Muscle of arm (tissue), 1 donor: ENCODE measurements at regions not wholly inside any gene's neighbourhood (a gene's known extent, or its start where the extent isn't known, plus 50 kb on each side); places are given as distances from the start of the nearest gene placed in this dataset.
"Not testable (repeated sequence)": the region's sequence is repeated elsewhere in the genome, so short reads cannot be mapped to it uniquely, and the experiment has no call there.

Experiments used
- DNase-seq: peaks from one replicate; pipeline ENCODE4 v3.0.0-alpha.2; 2013

DNA sequence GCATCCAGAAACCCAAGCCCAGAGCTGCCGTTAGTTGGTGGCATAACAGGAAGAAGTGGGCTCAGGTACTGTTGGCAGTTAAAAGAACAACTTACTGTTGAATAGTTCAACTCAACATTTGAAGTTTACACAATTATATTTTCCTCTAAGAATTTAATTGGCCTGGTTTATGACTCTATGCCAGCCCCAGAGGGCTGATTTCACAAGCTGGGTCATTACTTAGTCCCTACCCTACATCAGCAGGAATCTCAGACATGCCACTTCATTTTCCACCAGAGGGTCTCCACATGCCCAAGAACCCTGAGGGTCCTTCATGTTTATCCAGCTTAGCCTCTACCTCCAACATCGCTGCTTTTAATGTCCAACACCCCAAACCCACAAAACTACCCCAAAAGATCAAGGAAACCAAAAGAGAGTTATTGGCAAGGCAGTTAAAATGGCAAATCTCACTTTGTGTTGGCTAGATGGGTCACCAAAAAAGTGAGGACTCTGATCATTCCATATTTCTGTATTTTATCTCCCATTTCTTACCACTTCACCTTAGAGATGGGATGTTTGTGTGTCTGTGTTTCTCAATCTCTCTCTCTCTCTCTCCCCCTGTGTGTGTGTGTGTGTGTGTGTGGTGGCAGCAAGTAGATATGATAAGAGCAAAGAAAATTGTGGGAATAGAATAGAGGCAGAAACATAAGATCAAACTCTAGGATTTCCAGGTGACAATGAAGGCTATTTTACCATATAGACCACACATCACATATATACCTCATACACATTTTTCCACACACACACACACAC lies 112.5 kb upstream of the TBX18 start:
- DNase-seq, result no peak

DNA sequence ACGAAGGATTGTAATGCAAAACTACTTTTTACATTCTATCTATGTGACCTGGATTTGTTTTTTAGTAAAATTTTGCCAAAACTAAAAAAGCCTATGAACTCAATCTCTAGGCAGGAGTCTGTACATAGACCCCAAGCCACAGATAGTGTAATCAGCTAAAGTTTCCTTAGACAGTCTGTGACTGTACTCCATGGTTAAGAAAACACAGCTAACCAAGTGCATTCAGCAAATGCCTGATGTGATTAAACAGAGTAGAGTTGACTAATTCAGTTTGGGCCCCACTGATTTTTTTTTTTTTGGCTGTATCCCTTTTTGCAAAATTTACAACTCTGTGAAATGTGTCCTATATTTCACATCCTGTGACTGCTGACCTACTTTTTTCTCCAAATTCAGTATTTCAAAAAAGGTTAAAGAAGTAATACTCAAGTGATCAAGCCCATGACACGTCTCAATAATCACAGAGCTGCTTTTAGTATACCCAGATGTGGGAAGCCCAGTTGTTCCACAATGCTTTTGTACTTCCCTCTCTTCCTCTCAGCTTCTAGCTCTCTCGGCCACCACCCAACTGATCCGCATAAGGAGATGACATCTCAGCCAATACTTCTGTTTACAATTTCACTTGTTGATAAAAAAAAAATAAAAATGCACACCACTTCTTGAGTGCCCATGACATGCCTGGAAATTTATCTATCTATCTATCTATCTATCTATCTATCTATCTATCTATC lies 108.8 kb upstream of the TBX18 start:
- DNase-seq, result no peak

DNA sequence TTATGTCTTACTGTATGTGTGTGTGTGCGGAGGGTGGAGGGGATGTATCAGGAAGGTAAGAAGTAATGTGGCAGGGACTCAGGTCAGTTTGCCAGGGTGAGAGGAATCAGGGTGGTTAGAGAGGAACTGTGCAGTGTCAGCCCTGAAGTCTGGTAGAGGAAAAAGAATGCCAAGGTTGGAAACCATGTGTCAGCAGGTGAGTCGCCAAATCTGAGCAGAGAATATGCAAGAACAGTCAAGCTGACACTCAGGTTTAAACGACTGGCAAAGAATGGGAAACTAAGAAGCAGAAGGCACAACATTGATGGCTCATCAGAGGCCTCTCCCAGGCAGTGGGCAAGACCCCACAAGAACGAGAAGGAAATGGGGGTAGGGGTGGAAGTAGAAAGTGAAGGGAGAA lies 107.5 kb upstream of the TBX18 start:
- no peak for DNase-seq

GRCh38 chr6:84870672-84871071 lies 106.3 kb upstream of the TBX18 start:
- DNase-seq, result no peak

DNA sequence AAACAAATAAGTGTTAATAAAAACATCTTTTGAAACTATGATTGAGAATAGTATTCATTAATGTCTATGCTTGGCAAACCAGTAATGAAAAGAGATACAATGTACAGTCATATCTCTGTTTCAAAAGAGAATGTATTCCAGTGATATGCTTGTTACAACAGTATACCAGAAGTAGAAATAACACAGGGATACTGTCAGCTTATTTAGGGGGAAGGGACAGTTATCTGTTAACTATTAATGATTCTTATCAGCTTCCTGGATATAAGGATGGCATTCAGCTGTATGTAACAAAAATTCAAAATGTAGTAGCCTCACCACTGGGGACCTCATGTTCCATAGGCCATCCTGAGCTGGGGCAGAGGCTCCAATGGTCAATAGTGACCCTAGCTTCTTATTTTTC lies 103.8 kb upstream of the TBX18 start:
- no peak for DNase-seq

DNA sequence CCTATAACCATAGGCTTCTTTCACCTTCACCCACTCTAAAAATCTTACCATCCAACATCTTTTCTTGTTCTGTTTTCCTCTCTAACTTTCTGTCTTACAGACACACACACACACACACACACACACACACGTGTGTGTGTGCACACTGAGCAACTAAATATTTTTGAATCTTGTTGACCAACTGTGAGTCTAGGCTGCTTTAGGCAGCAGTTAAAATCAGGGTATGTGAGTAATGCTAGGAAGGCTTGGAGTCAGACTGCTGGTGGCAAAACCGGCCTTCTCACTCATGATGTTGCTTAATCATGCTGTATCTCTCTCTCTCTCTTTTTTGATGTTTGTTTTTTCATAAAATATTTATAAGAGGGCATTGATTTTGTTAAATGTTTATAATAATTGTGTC lies 103.1 kb upstream of the TBX18 start:
- no peak for DNase-seq

- DNase-seq, result no peak
Observed at GRCh38 chr6:84866715-84867114, 102.3 kb upstream of the TBX18 start.

- not testable (repeated sequence) for DNase-seq
Observed at GRCh38 chr6:84865372-84865771, 101.0 kb upstream of the TBX18 start.

DNA sequence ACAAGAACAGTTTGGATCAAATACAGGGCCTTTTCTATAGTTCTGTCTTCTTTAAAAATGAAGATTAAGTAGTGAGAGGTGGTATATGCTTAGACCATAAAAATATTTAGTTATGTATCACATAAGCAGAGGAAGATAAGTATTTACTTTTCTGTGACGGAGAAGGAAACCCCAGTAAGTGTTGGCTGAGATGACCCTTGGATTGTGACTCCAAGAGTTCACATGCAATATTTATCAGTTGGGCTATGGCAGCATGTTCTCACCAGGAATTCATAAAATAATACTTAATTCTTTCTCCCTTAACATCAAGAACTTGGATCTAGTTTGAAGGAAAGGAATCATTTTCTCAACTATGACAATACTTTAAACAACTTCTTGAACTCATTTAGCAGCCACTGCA lies 98.4 kb upstream of the TBX18 start:
- no peak for DNase-seq

DNA sequence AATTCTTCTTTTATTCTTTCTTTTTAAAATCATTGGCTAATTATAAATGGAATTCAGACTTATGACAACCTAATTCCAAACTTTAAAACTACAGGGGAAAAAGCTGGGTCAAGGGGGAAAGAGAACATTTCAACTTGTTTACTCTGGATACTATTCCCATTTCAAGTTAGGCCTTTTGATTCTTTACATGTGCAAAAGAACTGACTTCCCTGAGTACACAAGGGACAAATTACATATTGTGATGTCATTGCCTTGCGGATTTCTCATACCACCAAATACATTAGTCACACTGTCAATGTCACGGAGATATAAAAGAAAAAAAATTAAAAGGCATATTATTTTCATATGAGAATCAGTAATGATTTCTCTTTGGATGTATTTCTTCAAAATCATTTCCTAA lies 96.5 kb upstream of the TBX18 start:
- DNase-seq, result no peak

DNA sequence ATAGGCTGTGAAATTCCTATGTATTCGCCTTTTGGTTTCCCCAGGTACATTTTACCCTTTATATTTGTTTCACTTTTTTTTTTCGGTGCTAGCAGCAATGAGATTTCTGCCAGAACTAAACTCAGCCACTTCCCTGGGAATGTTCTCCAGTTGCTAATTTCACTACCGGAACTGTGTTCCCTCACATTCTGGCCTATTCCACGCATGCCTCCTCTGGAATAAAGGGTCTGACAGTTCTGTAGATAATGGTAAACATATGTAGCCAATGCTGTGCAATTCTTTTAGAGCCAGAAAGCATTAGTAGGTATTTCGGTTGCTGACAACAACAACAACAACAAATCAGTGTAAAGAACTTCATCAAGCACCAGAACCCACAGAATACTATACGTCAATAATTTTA lies 96.1 kb upstream of the TBX18 start:
- no peak for DNase-seq

- DNase-seq, result no peak
Observed at GRCh38 chr6:84854811-84855400, 90.5 kb upstream of the TBX18 start.

DNA sequence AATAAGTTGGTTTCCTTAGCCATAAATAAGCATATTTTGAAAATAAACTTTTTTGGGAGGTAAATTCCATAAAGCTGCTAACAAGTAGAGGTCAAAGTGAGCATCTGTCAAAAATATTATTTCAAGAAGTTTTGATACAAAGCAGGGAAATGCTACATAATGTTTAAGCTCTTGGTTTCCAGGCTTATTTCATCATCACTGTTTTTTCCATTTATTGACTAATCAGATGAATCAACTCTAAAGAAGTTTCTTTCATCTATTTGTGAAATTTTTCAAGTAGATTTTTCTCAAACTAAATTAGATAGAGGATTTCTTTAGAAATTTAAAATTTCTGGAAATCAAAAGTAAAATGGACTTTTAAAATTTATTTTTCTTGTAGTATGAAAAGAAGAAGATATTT lies 89.5 kb upstream of the TBX18 start:
- no peak for DNase-seq

DNA sequence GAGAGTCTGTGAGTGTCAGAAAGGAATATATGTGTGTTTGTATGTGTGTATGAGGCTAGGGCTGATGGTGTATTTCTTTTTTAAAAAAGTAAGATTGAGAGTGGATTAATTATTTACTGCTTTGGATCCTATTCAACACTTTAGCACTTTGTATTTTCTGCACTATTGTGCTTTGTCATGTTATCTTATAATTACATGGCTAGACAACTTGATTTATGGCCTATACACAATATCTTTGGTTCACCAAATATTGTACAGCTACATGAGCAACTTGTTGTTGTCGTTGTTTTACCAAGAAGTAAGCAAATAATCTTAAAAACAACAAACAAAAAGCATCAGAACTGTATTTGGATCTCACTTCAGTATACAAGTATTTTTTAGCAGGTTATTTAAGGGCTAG lies 84.6 kb upstream of the TBX18 start:
- DNase-seq, result no peak

DNA sequence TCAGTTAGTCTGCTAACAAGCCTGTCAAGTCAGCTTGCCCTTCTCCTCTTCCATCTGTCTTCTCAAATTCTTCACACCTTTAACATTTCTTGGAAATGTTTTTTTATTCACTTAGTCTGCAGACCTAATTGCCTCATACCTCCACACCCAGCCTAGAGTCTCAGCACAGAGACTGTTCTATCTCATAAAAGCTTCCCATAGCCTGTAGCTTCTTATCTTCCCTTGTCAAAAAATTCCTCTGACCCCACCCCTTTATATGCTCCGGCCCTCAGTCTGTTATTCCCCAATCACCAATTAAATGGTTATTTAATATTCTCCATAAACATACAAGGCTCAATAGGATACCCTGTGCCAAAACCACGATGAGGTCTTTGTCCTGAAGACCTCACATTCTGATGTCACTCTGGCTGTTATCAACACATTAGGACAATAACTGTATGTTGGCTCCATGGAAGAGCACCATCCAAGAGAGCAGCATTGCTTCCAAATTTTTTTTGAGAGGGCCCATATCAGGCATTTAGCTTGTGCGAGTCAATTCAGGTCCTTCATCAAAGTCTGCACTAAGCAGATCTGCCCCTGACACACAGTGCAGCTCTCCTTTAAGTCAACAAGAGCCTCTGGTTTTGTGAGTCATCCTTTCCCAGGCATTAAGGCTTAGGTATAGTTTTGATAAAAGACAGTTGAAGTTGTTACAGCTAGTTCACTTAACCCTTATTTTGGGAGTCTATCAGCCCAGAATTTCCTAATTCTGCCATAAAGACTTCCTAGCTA lies 83.2 kb upstream of the TBX18 start:
- no peak for DNase-seq

- DNase-seq, result no peak
Observed at GRCh38 chr6:84842525-84843166, 78.2 kb upstream of the TBX18 start.

DNA sequence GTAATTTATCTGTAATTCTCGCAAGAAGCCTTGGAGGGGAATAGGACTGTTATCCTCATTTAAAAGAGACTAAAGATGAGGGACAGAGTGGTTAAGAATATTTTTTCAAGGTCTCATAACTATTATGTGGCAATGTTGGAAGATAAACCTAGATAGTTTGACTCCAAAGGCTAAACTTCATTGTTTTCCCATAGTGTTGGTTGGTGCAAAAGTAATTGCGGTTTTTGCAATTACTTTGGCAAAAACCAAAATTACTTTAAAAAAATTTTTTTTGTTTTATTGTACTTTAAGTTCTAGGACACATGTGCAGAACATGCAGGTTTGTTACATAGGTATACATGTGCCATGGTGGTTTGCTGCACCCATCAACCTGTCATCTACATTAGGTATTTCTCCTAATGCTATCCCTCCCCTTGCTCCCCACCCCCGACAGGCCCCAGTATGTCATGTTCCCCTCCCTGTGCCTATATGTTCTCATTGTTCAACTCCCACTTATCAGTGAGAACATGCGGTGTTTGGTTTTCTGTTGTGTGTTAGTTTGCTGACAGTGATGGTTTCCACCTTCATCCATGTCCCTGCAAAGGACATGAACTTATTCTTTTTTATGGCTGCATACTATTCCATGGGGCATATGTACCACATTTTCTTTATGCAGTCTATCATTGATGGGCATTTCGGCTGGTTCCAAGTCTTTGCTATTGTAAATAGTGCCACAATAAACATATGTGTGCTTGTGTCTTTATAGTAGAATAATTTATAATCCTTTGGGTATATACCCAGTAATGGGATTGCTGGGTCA lies 72.9 kb upstream of the TBX18 start:
- not testable (repeated sequence) for DNase-seq

DNA sequence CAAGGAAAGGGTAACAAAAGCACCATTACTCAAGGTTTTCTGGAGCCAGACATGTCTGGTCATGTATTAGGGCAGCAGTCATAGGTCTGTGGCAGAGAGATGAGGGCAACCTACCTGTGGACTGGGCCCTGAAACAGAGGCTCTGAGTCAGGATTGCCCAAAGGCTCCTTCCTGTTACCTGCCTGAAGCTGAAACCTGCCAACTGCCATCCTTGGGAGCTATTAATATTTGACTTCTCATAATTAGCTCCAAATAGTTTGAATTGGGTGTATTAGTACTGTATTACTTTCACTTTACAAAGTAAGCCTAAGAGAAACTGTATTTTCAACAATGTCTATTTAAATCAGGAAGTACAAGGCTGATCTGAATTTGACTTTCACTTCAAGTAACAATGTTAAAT lies 72.0 kb upstream of the TBX18 start:
- DNase-seq, result no peak

GRCh38 chr6:84835340-84835739 lies 70.9 kb upstream of the TBX18 start:
- no peak for DNase-seq

DNA sequence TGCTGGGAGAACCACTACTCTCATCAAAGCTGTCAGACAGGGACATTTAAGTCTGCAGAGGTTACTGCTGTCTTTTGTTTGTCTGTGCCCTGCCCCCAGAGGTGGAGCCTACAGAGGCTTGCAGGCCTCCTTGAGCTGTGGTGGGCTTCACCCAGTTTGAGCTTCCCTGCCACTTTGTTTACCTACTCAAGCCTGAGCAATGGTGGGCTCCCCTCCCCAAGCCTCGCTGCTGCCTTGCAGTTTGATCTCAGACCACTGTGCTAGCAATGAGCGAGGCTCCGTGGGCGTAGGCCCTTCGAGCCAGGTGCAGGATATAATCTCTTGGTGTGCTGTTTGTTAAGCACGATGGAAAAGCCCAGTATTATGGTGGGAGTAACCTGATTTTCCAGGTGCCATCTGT lies 67.5 kb upstream of the TBX18 start:
- DNase-seq, result not testable (repeated sequence)

GRCh38 chr6:84825461-84825860 lies 61.1 kb upstream of the TBX18 start:
- DNase-seq, result no peak
